SKM-1 treated with dmso at 0.1 percent for 144 hours (cell line): ENCODE measurements at regions not wholly inside any gene's neighbourhood (a gene's known extent, or its start where the extent isn't known, plus 50 kb on each side); places are given as distances from the start of the nearest gene placed in this dataset.
"Not testable (repeated sequence)": the region's sequence is repeated elsewhere in the genome, so short reads cannot be mapped to it uniquely, and the experiment has no call there.

Source experiments
- DNase-seq: peaks from one replicate; lab custom pipeline; 2025; ENCODE audit not compliant: unreplicated experiment; lab: John Stamatoyannopoulos, UW

- no peak for DNase-seq
Observed at GRCh38 chrX:13478740-13479451, 90.5 kb upstream of the EGFL6 start.

DNA sequence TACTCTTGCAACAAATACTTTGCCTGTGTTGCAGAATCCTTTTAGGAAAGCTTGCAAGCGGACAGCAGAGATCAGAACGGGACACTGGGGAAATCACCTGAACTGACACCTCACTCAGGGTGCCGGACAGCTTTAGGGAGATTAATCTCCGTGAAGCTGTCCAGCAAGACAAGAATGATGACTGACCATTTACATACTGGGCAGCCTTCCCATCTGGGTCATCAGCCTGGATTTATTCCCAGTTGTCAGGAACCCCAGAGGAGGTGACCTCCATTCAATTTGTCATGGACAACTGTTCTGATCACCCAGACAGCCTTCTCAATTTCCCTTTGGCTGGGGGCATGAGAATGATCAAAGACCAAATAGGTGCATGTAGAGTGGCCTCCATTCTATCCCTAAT lies 93.0 kb upstream of the EGFL6 start:
- no peak for DNase-seq

- no peak for DNase-seq
Observed at GRCh38 chrX:13474164-13474516, 95.3 kb upstream of the EGFL6 start.

GRCh38 chrX:13473442-13474163 lies 95.8 kb upstream of the EGFL6 start:
- no peak for DNase-seq

DNA sequence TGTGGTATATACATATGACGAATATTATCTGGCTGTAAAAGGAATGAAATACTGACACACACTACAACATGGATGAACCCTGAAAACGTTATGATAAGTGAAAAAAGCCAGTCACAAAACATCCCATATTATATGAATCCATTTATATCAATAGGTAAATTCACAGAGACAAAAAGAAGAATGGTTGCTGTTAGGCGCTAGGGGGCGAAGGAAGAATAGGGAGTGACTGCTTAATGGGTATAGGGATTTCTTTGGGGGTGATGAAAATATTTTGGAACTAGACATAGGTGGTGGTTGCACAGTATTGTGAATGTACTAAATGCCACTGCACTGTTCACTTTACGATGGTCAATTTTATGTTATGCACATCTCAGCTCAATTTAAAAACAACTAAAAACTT lies 96.4 kb upstream of the EGFL6 start:
- no peak for DNase-seq

GRCh38 chrX:13471269-13471668 lies 98.1 kb upstream of the EGFL6 start:
- no peak for DNase-seq

DNA sequence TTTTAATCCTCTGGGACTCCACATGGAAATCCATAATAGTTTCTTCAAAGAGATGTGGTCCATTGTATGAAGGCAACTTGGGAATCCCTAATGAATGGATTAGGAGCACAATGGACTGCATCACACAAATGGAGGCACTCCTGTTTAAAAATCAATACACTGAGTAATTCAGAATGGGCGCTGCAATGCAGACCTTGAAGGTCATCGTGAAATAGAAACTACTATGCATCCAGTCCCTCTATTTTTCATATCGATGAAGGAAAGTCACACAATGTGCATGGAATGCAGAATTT lies 98.8 kb upstream of the EGFL6 start:
- no peak for DNase-seq

- DNase-seq = no peak
Observed at GRCh38 chrX:13469963-13470684, 99.3 kb upstream of the EGFL6 start.

- no peak for DNase-seq
Observed at GRCh38 chrX:13468096-13468495, 101.3 kb upstream of the EGFL6 start.

GRCh38 chrX:13467243-13467642 lies 102.2 kb upstream of the EGFL6 start:
- DNase-seq = no peak

GRCh38 chrX:13464599-13465275 lies 104.7 kb upstream of the EGFL6 start:
- DNase-seq = no peak

DNA sequence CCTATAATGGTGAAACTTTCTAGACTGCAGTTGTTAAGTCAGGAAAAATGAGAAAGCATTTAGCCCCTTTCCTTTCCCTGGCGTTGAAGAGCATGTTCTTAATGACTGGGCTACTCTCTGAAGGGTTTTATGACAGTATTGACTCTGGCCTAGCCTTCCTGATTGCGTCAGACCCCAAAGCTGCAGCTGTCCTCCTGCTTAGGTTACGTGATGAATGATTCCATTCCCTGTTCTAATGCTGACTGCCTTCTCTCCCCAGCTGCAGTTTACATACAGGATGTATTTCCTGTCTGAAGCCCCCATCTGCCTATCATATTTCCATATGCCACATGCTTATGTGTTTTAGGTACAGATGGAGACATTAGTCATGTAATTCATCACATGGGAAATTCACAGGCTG lies 105.8 kb upstream of the EGFL6 start:
- DNase-seq = no peak

DNA sequence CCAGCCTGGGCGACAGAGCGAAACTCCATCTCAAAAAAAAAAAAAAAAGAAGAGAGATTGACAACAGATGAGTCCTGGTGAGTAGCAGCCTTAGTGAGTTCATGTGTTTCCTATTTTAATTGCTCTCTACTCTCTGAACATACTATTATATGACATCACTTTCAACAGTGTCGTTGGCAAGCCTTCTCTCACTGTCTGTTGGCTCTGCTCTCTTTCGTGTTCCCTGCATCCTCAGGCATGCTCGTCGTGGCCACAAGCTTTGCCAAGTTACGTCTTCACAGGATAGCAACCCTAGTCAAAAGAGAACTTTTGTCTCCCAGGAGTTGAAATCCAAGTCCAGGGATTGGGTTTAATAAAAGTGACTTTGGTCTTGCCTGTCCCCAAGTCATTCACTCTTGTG lies 117.1 kb upstream of the EGFL6 start:
- no peak for DNase-seq

- no peak for DNase-seq
Observed at GRCh38 chrX:13449441-13449840, 120.0 kb upstream of the EGFL6 start.

GRCh38 chrX:13448941-13449340 lies 120.5 kb upstream of the EGFL6 start:
- no peak for DNase-seq

DNA sequence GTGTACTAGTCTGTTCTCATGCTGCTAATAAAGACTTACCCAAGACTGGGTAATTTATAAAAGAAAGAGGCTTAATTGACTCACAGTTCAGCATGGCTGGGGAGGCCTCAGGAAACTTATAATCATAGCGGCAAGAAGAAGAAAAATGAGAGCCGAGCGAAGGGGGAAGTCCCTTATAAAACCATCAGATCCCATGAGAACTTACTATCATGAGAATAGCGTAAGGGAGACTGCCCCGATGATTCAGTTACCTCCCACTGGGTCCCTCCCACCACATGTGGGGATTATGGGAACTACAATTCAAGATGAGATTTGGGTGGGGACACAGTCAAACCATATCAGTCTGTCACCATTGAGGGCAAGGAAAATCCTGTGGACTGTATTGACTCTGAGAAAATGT lies 121.8 kb upstream of the ATXN3L start:
- not testable (repeated sequence) for DNase-seq

DNA sequence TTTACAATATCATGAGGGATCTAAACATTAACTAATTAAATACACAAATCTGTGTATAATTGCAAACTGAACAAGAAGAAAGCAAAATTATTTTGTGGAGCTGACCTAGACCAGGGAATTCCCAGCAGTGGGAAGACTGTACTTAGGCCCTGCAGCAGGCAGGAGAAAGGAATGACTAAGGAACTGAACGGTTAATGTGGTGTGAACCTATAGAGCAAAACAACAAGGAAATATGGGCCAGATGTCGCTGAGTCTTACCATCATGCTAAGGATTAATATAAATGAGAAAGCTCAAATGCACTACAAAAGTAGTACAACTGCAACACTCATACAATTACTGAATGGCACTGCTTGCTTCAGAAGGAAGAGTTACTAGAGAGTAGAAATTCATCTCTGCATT lies 120.3 kb upstream of the ATXN3L start:
- no peak for DNase-seq

GRCh38 chrX:13433298-13433605 lies 113.4 kb upstream of the ATXN3L start:
- DNase-seq = no peak

- DNase-seq = no peak
Observed at GRCh38 chrX:13432414-13433297, 112.8 kb upstream of the ATXN3L start.

GRCh38 chrX:13430136-13430827 lies 110.4 kb upstream of the ATXN3L start:
- no peak for DNase-seq
